Panc1 (cell line): ENCODE measurements at regions not wholly inside any gene's neighbourhood (a gene's known extent, or its start where the extent isn't known, plus 50 kb on each side); places are given as distances from the start of the nearest gene placed in this dataset.

Experiments
- ATAC-seq: fragments of 200-7000 bp; cut with Tn5 transposase; 2 replicates; pipeline ENCODE4 v1.9.1; 2020; ENCODE audit warnings: mild to moderate bottlenecking, moderate library complexity
- BruUV-seq: library from RNA; stranded (reverse); fragments of 400-500 nt; replicated peaks from 2 replicates; lab custom pipeline; 2021; lab: Mats Ljungman, UMichigan
- CTCF ChIA-PET: fragments of 300-600 bp; sonication (Branson Sonifier 250); formaldehyde crosslinking; loops from one replicate; lab custom pipeline; 2022; ENCODE audit warnings: antibody characterized with exemption; lab: Charles Lee
- POLR2A ChIA-PET: fragments of 300-600 bp; sonication (Branson Sonifier 250); formaldehyde crosslinking; loops from one replicate; lab custom pipeline; 2022; ENCODE audit warnings: antibody characterized with exemption; lab: Charles Lee
- DNase-seq: peaks from one replicate; pipeline ENCODE4 v3.0.0-alpha.2; 2010; ENCODE audit warnings: low read depth, low spot score
- H3K27ac ChIP-seq: 2 replicates; pipeline ENCODE4 v1.5.1; 2011; ENCODE audit warnings: mild to moderate bottlenecking, low read length, inconsistent platforms
- H3K27me3 ChIP-seq: fragments of 200-500 bp; sonication (Bioruptor generic); 2 replicates; pipeline ENCODE4 v1.6.0; 2014; ENCODE audit warnings: low read length, inconsistent platforms; ENCODE audit not compliant: control insufficient read depth, insufficient read depth
- H3K36me3 ChIP-seq: fragments of 200-500 bp; sonication (Bioruptor generic); 2 replicates; pipeline ENCODE4 v1.5.1; 2014; ENCODE audit warnings: inconsistent platforms, mild to moderate bottlenecking, low read length, moderate library complexity; ENCODE audit not compliant: control insufficient read depth, insufficient read depth
- H3K4me1 ChIP-seq: 2 replicates; pipeline ENCODE4 v1.5.1; 2011; ENCODE audit warnings: inconsistent platforms, mild to moderate bottlenecking, low read length, moderate library complexity; ENCODE audit not compliant: control insufficient read depth, insufficient read depth
- H3K4me3 ChIP-seq, 2 experiments: 2 replicates each; pipeline ENCODE4 v1.5.1; 2011 to 2012; ENCODE audit warnings: low read depth in 2 of 2, low read length in 2 of 2, mild to moderate bottlenecking in 2 of 2, inconsistent platforms in 1 of 2, moderate library complexity in 1 of 2
- H3K9me3 ChIP-seq: fragments of 200-500 bp; sonication (Bioruptor generic); 2 replicates; pipeline ENCODE4 v1.5.1; 2014; ENCODE audit warnings: low read depth, mild to moderate bottlenecking, inconsistent platforms, low read length, moderate library complexity; ENCODE audit not compliant: control insufficient read depth, insufficient read depth
- POLR2AphosphoS5 ChIP-seq: IDR thresholded peaks from 2 replicates; pipeline ENCODE4 v1.6.1; 2012; ENCODE audit warnings: mild to moderate bottlenecking, low read depth, low read length, moderate library complexity
- SIN3A ChIP-seq: IDR thresholded peaks from 2 replicates; pipeline ENCODE4 v1.6.1; 2012; ENCODE audit warnings: low read depth, mild to moderate bottlenecking, low read length, moderate library complexity, borderline replicate concordance; ENCODE audit not compliant: insufficient read depth
- TCF7L2 ChIP-seq: IDR thresholded peaks from 2 replicates; pipeline ENCODE4 v1.6.1; 2011; ENCODE audit warnings: mild to moderate bottlenecking, low read depth, low read length, inconsistent platforms
- in situ Hi-C: cut with HindIII; loops from 2 replicates; pipeline ENCODE4 v1.10.0; 2016; ENCODE audit warnings: low sequenced_read_pairs, low pct_unique_long_range_greater_than_20kb
- intact Hi-C: fragments of 100-400 bp; cut with micrococcal nuclease; formaldehyde crosslinking; loops from one replicate; pipeline ENCODE4 v1.10.0; 2022; ENCODE audit not compliant: unreplicated experiment
- TF ChIP-seq, protein P1 (sequence below), 2 experiments: IDR thresholded peaks; 2 replicates each; pipeline ENCODE4 v1.6.1; 2011 to 2012; ENCODE audit warnings: low read depth in 2 of 2, control low read depth in 1 of 2, low read length in 1 of 2, mild to moderate bottlenecking in 1 of 2, moderate library complexity in 1 of 2; ENCODE audit not compliant: insufficient read depth in 1 of 2
- TF ChIP-seq, protein P2 (sequence below): fragments of 450-650 bp; IDR thresholded peaks from 2 replicates; pipeline ENCODE4 v1.5.1; 2017; ENCODE audit warnings: mild to moderate bottlenecking

DNA sequence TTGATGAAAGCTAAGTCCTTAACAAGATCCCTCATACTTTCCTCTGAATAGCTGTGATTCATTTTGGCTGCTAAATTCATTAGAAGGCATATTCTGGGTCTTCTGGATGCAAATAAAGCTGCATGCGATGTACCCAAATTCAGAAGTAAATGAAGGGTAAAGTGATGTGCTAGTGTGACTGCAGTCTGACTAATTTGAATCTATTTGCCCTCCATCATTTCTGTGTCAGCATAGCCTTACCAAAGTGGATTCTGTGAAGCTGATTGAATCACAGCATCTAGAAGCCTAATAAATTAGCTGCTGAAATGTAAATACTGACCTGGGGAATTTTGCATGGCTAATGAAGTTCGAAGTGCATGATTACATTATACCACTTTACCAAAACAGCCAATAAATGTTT, 162.2 kb downstream of the TPH2 start:
- no peak overlapping the region for H3K27ac ChIP-seq
- no TSS peak for BruUV-seq
- intact Hi-C loops (no loop called here), in situ Hi-C loops (no loop called here)
- DNase-seq (no peak), ATAC-seq (no peak)
- TF ChIP-seq, protein P1, sequence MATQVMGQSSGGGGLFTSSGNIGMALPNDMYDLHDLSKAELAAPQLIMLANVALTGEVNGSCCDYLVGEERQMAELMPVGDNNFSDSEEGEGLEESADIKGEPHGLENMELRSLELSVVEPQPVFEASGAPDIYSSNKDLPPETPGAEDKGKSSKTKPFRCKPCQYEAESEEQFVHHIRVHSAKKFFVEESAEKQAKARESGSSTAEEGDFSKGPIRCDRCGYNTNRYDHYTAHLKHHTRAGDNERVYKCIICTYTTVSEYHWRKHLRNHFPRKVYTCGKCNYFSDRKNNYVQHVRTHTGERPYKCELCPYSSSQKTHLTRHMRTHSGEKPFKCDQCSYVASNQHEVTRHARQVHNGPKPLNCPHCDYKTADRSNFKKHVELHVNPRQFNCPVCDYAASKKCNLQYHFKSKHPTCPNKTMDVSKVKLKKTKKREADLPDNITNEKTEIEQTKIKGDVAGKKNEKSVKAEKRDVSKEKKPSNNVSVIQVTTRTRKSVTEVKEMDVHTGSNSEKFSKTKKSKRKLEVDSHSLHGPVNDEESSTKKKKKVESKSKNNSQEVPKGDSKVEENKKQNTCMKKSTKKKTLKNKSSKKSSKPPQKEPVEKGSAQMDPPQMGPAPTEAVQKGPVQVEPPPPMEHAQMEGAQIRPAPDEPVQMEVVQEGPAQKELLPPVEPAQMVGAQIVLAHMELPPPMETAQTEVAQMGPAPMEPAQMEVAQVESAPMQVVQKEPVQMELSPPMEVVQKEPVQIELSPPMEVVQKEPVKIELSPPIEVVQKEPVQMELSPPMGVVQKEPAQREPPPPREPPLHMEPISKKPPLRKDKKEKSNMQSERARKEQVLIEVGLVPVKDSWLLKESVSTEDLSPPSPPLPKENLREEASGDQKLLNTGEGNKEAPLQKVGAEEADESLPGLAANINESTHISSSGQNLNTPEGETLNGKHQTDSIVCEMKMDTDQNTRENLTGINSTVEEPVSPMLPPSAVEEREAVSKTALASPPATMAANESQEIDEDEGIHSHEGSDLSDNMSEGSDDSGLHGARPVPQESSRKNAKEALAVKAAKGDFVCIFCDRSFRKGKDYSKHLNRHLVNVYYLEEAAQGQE (IDR thresholded peaks at IDR 0.05; ENCODE audit: insufficient read depth in 1 of 2, low read depth in 2 of 2, low read length in 1 of 2), result no peak
- no peak for TF ChIP-seq TCF7L2
- no peak for TF ChIP-seq SIN3A
- TF ChIP-seq POLR2AphosphoS5, result no peak
- TF ChIP-seq, protein P2, sequence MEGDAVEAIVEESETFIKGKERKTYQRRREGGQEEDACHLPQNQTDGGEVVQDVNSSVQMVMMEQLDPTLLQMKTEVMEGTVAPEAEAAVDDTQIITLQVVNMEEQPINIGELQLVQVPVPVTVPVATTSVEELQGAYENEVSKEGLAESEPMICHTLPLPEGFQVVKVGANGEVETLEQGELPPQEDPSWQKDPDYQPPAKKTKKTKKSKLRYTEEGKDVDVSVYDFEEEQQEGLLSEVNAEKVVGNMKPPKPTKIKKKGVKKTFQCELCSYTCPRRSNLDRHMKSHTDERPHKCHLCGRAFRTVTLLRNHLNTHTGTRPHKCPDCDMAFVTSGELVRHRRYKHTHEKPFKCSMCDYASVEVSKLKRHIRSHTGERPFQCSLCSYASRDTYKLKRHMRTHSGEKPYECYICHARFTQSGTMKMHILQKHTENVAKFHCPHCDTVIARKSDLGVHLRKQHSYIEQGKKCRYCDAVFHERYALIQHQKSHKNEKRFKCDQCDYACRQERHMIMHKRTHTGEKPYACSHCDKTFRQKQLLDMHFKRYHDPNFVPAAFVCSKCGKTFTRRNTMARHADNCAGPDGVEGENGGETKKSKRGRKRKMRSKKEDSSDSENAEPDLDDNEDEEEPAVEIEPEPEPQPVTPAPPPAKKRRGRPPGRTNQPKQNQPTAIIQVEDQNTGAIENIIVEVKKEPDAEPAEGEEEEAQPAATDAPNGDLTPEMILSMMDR, result no peak
- CTCF ChIA-PET, result no interaction called here
- no peaks in the 10 kb centered on the region for H3K4me1 ChIP-seq
- H3K4me3 ChIP-seq, result no peak overlapping the region
- H3K9me3 ChIP-seq, result no peaks in the 10 kb centered on the region
- no peaks in the 10 kb centered on the region for H3K36me3 ChIP-seq
- H3K27me3 ChIP-seq, result no peaks in the 10 kb centered on the region
- POLR2A ChIA-PET, result no interaction called here

DNA sequence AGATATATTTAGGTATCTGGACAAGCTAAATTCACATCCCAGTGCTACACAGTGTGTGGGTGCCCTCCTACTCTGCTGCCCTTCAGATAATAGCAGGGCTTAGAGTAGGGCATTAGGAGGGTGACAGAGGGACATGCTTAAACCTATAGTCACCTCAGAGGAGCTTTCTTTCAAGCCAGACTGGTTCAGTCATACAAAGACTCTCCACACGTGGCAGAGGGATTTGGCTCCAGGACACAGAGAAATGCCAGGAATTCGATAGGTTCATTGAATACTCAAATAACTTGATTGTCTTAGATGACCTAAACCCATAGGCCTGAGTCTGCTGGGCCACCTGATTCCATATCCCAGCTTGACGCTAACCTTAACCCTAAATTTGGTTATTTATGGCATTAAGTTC, 163.5 kb downstream of the TPH2 start:
- Histone ChIP-seq H3K9me3 (no peaks in the 10 kb centered on the region), H3K27me3 (no peaks in the 10 kb centered on the region), H3K4me1 (no peaks in the 10 kb centered on the region), H3K4me3 (no peak overlapping the region), H3K36me3 (no peaks in the 10 kb centered on the region), H3K27ac (no peak overlapping the region)
- in situ Hi-C loops, result no loop called here
- ChIA-PET CTCF (no interaction called here), POLR2A (no interaction called here)
- no peak for DNase-seq
- no TSS peak for BruUV-seq
- TF ChIP-seq TCF7L2 (no peak), POLR2AphosphoS5 (no peak), SIN3A (no peak)
- TF ChIP-seq, protein P2, result no peak
- TF ChIP-seq, protein P1 (IDR thresholded peaks at IDR 0.05; ENCODE audit: insufficient read depth in 1 of 2, low read depth in 2 of 2, low read length in 1 of 2), result no peak
- no peak for ATAC-seq
- intact Hi-C loops, result no loop called here
